Neural cell (in vitro differentiated cells): ENCODE measurements at regions not wholly inside any gene's neighbourhood (a gene's known extent, or its start where the extent isn't known, plus 50 kb on each side); places are given as distances from the start of the nearest gene placed in this dataset.

Experiments used
- EZH2 ChIP-seq: fragments of 200-600, 300-800 bp; shearing (Covaris generic), sonication (generic); IDR thresholded peaks from 2 replicates; pipeline ENCODE4 v1.6.1; 2014; ENCODE audit warnings: antibody characterized with exemption, low read length, borderline replicate concordance, mild to moderate bottlenecking; ENCODE audit not compliant: insufficient read depth, poor library complexity, severe bottlenecking
- POLR2AphosphoS5 ChIP-seq: IDR thresholded peaks from 2 replicates; pipeline ENCODE4 v1.6.1; 2012
- RAD21 ChIP-seq: fragments of 450-650 bp; conservative IDR thresholded peaks from 2 replicates; pipeline ENCODE4 v1.6.1; 2014; ENCODE audit warnings: antibody characterized with exemption, mild to moderate bottlenecking, moderate library complexity
- TAF1 ChIP-seq: IDR thresholded peaks from 2 replicates; pipeline ENCODE4 v1.6.1; 2012; ENCODE audit warnings: low read depth
- TF ChIP-seq, protein P1 (sequence below): fragments of 450-650 bp; IDR thresholded peaks from 2 replicates; pipeline ENCODE4 v1.5.1; 2014; ENCODE audit warnings: antibody characterized with exemption, mild to moderate bottlenecking, moderate library complexity; ENCODE audit not compliant: poor library complexity, severe bottlenecking
- TF ChIP-seq, protein P2 (sequence below): IDR thresholded peaks from 2 replicates; pipeline ENCODE4 v1.6.1; 2012; ENCODE audit warnings: borderline replicate concordance

DNA sequence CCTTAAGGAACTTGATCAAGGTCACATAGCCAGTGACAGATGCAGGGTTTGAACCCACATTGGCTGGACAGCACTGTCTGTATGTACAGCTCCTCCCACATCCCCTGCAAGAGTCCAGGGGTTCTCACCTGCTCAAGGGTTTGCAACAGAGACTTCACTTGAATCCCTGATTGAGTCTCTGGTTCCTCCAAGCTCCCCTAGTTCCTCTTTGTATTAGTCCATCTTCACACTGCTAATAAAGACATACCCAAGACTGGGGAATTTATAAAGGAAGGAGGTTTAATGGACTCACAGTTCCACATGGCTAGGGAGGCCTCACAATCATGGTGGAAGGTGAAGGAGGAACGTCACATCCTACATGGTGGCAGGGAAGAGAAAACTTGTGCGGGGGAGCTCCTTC lies 72.8 kb upstream of the CLDN10 start:
- TF ChIP-seq, protein P1, sequence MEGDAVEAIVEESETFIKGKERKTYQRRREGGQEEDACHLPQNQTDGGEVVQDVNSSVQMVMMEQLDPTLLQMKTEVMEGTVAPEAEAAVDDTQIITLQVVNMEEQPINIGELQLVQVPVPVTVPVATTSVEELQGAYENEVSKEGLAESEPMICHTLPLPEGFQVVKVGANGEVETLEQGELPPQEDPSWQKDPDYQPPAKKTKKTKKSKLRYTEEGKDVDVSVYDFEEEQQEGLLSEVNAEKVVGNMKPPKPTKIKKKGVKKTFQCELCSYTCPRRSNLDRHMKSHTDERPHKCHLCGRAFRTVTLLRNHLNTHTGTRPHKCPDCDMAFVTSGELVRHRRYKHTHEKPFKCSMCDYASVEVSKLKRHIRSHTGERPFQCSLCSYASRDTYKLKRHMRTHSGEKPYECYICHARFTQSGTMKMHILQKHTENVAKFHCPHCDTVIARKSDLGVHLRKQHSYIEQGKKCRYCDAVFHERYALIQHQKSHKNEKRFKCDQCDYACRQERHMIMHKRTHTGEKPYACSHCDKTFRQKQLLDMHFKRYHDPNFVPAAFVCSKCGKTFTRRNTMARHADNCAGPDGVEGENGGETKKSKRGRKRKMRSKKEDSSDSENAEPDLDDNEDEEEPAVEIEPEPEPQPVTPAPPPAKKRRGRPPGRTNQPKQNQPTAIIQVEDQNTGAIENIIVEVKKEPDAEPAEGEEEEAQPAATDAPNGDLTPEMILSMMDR, result no peak
- no peak for TF ChIP-seq EZH2
- TF ChIP-seq RAD21, result no peak
- TF ChIP-seq TAF1, result no peak
- TF ChIP-seq, protein P2, sequence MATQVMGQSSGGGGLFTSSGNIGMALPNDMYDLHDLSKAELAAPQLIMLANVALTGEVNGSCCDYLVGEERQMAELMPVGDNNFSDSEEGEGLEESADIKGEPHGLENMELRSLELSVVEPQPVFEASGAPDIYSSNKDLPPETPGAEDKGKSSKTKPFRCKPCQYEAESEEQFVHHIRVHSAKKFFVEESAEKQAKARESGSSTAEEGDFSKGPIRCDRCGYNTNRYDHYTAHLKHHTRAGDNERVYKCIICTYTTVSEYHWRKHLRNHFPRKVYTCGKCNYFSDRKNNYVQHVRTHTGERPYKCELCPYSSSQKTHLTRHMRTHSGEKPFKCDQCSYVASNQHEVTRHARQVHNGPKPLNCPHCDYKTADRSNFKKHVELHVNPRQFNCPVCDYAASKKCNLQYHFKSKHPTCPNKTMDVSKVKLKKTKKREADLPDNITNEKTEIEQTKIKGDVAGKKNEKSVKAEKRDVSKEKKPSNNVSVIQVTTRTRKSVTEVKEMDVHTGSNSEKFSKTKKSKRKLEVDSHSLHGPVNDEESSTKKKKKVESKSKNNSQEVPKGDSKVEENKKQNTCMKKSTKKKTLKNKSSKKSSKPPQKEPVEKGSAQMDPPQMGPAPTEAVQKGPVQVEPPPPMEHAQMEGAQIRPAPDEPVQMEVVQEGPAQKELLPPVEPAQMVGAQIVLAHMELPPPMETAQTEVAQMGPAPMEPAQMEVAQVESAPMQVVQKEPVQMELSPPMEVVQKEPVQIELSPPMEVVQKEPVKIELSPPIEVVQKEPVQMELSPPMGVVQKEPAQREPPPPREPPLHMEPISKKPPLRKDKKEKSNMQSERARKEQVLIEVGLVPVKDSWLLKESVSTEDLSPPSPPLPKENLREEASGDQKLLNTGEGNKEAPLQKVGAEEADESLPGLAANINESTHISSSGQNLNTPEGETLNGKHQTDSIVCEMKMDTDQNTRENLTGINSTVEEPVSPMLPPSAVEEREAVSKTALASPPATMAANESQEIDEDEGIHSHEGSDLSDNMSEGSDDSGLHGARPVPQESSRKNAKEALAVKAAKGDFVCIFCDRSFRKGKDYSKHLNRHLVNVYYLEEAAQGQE, result no peak
- no peak for TF ChIP-seq POLR2AphosphoS5
